MM.1S (cell line): ENCODE measurements at regions not wholly inside any gene's neighbourhood (a gene's known extent, or its start where the extent isn't known, plus 50 kb on each side); places are given as distances from the start of the nearest gene placed in this dataset.

Experiments
- DNase-seq: peaks from one replicate; pipeline ENCODE4 v3.0.0-alpha.2; 2015
- H2AFZ ChIP-seq: fragments of 300-600 bp; sonication (generic); 2 replicates; pipeline ENCODE4 v1.6.0; 2016; ENCODE audit warnings: antibody characterized with exemption, low read length
- H3F3A ChIP-seq: fragments of 300-600 bp; sonication (generic); 2 replicates; pipeline ENCODE4 v1.6.1; 2016; ENCODE audit warnings: mild to moderate bottlenecking, antibody characterized with exemption, low read length, moderate library complexity, mixed read lengths; ENCODE audit not compliant: insufficient read depth
- H3K27ac ChIP-seq: fragments of 300-600 bp; sonication (generic); 2 replicates; pipeline ENCODE4 v1.5.1; 2016; ENCODE audit warnings: mild to moderate bottlenecking, low read length
- H3K27me3 ChIP-seq: fragments of 300-600 bp; sonication (generic); replicated peaks from 2 replicates; pipeline ENCODE4 v1.6.0; 2016; ENCODE audit warnings: low read length; ENCODE audit not compliant: insufficient read depth
- H3K36me3 ChIP-seq: fragments of 300-600 bp; sonication (generic); replicated peaks from 2 replicates; pipeline ENCODE4 v1.6.1; 2016; ENCODE audit warnings: mild to moderate bottlenecking, low read length, mixed read lengths; ENCODE audit not compliant: insufficient read depth
- H3K4me1 ChIP-seq: fragments of 300-600 bp; sonication (generic); 2 replicates; pipeline ENCODE4 v1.6.1; 2016; ENCODE audit warnings: low read length, mixed read lengths
- H3K4me2 ChIP-seq: fragments of 300-600 bp; sonication (generic); 2 replicates; pipeline ENCODE4 v1.6.0; 2016; ENCODE audit warnings: low read depth, low read length
- H3K4me3 ChIP-seq: fragments of 300-600 bp; sonication (generic); 2 replicates; pipeline ENCODE4 v1.5.1; 2016; ENCODE audit warnings: low read length, mixed read lengths
- H3K79me2 ChIP-seq: fragments of 300-600 bp; sonication (generic); 2 replicates; pipeline ENCODE4 v1.6.1; 2016; ENCODE audit warnings: mixed run types, low read length, mixed read lengths
- H3K9ac ChIP-seq: fragments of 300-600 bp; sonication (generic); 2 replicates; pipeline ENCODE4 v1.6.1; 2016; ENCODE audit warnings: low read length, mixed read lengths
- H3K9me2 ChIP-seq: fragments of 300-600 bp; sonication (generic); replicated peaks from 2 replicates; pipeline ENCODE4 v1.6.1; 2016; ENCODE audit warnings: mild to moderate bottlenecking, low read length, mixed read lengths; ENCODE audit not compliant: insufficient read depth
- H3K9me3 ChIP-seq: fragments of 300-600 bp; sonication (generic); replicated peaks from 2 replicates; pipeline ENCODE4 v1.6.1; 2016; ENCODE audit warnings: mild to moderate bottlenecking, low read length, mixed read lengths; ENCODE audit not compliant: insufficient read depth
- H4K20me1 ChIP-seq: fragments of 300-600 bp; sonication (generic); 2 replicates; pipeline ENCODE4 v1.6.1; 2016; ENCODE audit warnings: mild to moderate bottlenecking, low read length, moderate library complexity, mixed read lengths; ENCODE audit not compliant: insufficient read depth
- CTCF ChIP-seq: fragments of 300-600 bp; sonication (generic); IDR thresholded peaks from 2 replicates; pipeline ENCODE4 v1.5.1; 2016; ENCODE audit warnings: antibody characterized with exemption, low read length, mixed read lengths
- EZH2 ChIP-seq: fragments of 300-600 bp; sonication (generic); optimal IDR thresholded peaks from 2 replicates; pipeline ENCODE3; 2017; ENCODE audit warnings: low read depth, mild to moderate bottlenecking, antibody characterized with exemption, low read length, mixed read lengths
- EZH2phosphoT487 ChIP-seq: fragments of 300-600 bp; sonication (generic); IDR thresholded peaks from 2 replicates; pipeline ENCODE4 v1.6.1; 2018; ENCODE audit warnings: antibody characterized with exemption, low read length

GRCh38 chr14:38593476-38593875, 337.6 kb upstream of the CLEC14A start:
- DNase-seq, result no peak
- TF ChIP-seq CTCF (no peak), EZH2phosphoT487 (no peak), EZH2 (no peak)
- Histone ChIP-seq H3K9ac (no peak overlapping the region), H2AFZ (no peak overlapping the region), H4K20me1 (no peaks in the 10 kb centered on the region), H3K4me1 (no peaks in the 10 kb centered on the region), H3K9me2 (no peaks in the 10 kb centered on the region), H3K4me3 (no peak overlapping the region), H3K27ac (no peak overlapping the region), H3K79me2 (no peaks in the 10 kb centered on the region), H3K27me3 (no peaks in the 10 kb centered on the region), H3K9me3 (no peaks in the 10 kb centered on the region), H3K4me2 (no peak overlapping the region), H3K36me3 (no peaks in the 10 kb centered on the region), H3F3A (no peaks in the 10 kb centered on the region)

- TF ChIP-seq EZH2phosphoT487 (no peak), EZH2 (no peak), CTCF (no peak)
- H4K20me1 ChIP-seq, result no peaks in the 10 kb centered on the region
These were observed 337.0 kb upstream of the CLEC14A start for GRCh38 chr14:38592764-38593442.

GRCh38 chr14:38589747-38590350, 334.0 kb upstream of the CLEC14A start:
- no peaks in the 10 kb centered on the region for H3K79me2 ChIP-seq
- TF ChIP-seq EZH2phosphoT487 (no peak), EZH2 (no peak), CTCF (no peak)
- no peaks in the 10 kb centered on the region for H3K9me2 ChIP-seq
- H3K4me2 ChIP-seq, result no peak overlapping the region
- H3F3A ChIP-seq, result no peaks in the 10 kb centered on the region
- H4K20me1 ChIP-seq, result no peaks in the 10 kb centered on the region
- no peaks in the 10 kb centered on the region for H3K9me3 ChIP-seq
- H3K4me1 ChIP-seq, result no peaks in the 10 kb centered on the region
- no peak for DNase-seq
- no peak overlapping the region for H3K27ac ChIP-seq
- no peak overlapping the region for H3K9ac ChIP-seq
- no peaks in the 10 kb centered on the region for H3K36me3 ChIP-seq
- no peak overlapping the region for H2AFZ ChIP-seq
- no peak overlapping the region for H3K4me3 ChIP-seq
- H3K27me3 ChIP-seq, result no peaks in the 10 kb centered on the region

More at GRCh38 chr14:38592764-38593442, 337.0 kb upstream of the CLEC14A start:
- no peak overlapping the region for H2AFZ ChIP-seq
- H3K9ac ChIP-seq, result no peak overlapping the region
- H3K36me3 ChIP-seq, result no peaks in the 10 kb centered on the region
- no peaks in the 10 kb centered on the region for H3K79me2 ChIP-seq
- H3K4me3 ChIP-seq, result no peak overlapping the region
- no peaks in the 10 kb centered on the region for H3K27me3 ChIP-seq
- H3K9me3 ChIP-seq, result no peaks in the 10 kb centered on the region
- H3F3A ChIP-seq, result no peaks in the 10 kb centered on the region
- DNase-seq, result no peak
- no peak overlapping the region for H3K4me2 ChIP-seq
- no peaks in the 10 kb centered on the region for H3K4me1 ChIP-seq
- no peak overlapping the region for H3K27ac ChIP-seq
- H3K9me2 ChIP-seq, result no peaks in the 10 kb centered on the region
